ENCODE measurements at regions not wholly inside any gene's neighbourhood (a gene's known extent, or its start where the extent isn't known, plus 50 kb on each side); places are given as distances from the start of the nearest gene placed in this dataset.
A peak's percentile ranks its signal among the peaks of the same experiment; 100 is the strongest.

GRCh38 chr13:108156749-108157148, 58.6 kb downstream of the LIG4 start:
- DNase-seq, result no peak

GRCh38 chr13:108155185-108156106, 59.9 kb downstream of the LIG4 start:
- peak; percentile 52 for DNase-seq

- no peak for DNase-seq
Observed at GRCh38 chr13:108154421-108154858, 60.9 kb downstream of the LIG4 start.

GRCh38 chr13:108146642-108147041, 68.7 kb downstream of the LIG4 start:
- no peak for DNase-seq

GRCh38 chr13:108142702-108143436, 72.5 kb downstream of the LIG4 start:
- no peak for DNase-seq

- DNase-seq, result no peak
Observed at GRCh38 chr13:108137176-108137575, 78.2 kb downstream of the LIG4 start.

- no peak for DNase-seq
Observed at GRCh38 chr13:108127406-108127805, 87.9 kb downstream of the LIG4 start.

GRCh38 chr13:108126056-108126455, 89.3 kb downstream of the LIG4 start:
- no peak for DNase-seq

- DNase-seq, result no peak
Observed at GRCh38 chr13:108121406-108121805, 93.9 kb downstream of the LIG4 start.

GRCh38 chr13:108120856-108121255, 94.5 kb downstream of the LIG4 start:
- no peak for DNase-seq

GRCh38 chr13:108120302-108120701, 95.0 kb downstream of the LIG4 start:
- no peak for DNase-seq

- no peak for DNase-seq
Observed at GRCh38 chr13:108115738-108116137, 99.6 kb downstream of the LIG4 start.

- peak; percentile 43 for DNase-seq
Observed at GRCh38 chr13:108113407-108113806, 101.9 kb downstream of the LIG4 start.

- DNase-seq, result no peak
Observed at GRCh38 chr13:108104736-108105135, 110.6 kb downstream of the LIG4 start.

GRCh38 chr13:108102771-108103170, 112.6 kb downstream of the LIG4 start:
- DNase-seq, result no peak

- no peak for DNase-seq
Observed at GRCh38 chr13:108096301-108096915, 118.9 kb downstream of the LIG4 start.

GRCh38 chr13:108095036-108095435, 120.3 kb downstream of the LIG4 start:
- DNase-seq, result no peak

- no peak for DNase-seq
Observed at GRCh38 chr13:108093616-108094015, 121.7 kb downstream of the LIG4 start.

- DNase-seq, result no peak
Observed at GRCh38 chr13:108087810-108088209, 127.5 kb downstream of the LIG4 start.

GRCh38 chr13:108086678-108087077, 128.7 kb downstream of the LIG4 start:
- DNase-seq, result no peak

- no peak for DNase-seq
Observed at GRCh38 chr13:108084840-108085239, 130.5 kb downstream of the LIG4 start.

GRCh38 chr13:108083056-108083455, 132.3 kb downstream of the LIG4 start:
- DNase-seq, result no peak

GRCh38 chr13:108082481-108082880, 132.9 kb downstream of the LIG4 start:
- DNase-seq, result no peak

GRCh38 chr13:108077284-108077683, 138.1 kb downstream of the LIG4 start:
- no peak for DNase-seq
